A549 (cell line): ENCODE measurements at regions not wholly inside any gene's neighbourhood (a gene's known extent, or its start where the extent isn't known, plus 50 kb on each side); places are given as distances from the start of the nearest gene placed in this dataset.

Experiments
- BHLHE40 ChIP-seq: IDR thresholded peaks from 2 replicates; pipeline ENCODE4 v1.6.1; 2012; ENCODE audit warnings: low read depth, low read length, inconsistent platforms
- CEBPB ChIP-seq, 2 experiments: fragments of >200 bp in 1 of 2; sonication (Bioruptor Twin) in 1 of 2; formaldehyde crosslinking in 1 of 2; IDR thresholded peaks; 2 replicates each; pipeline ENCODE4 v1.6.1; 2012 to 2016
- E2F6 ChIP-seq: IDR thresholded peaks from 2 replicates; pipeline ENCODE4 v1.6.1; 2012; ENCODE audit warnings: low read depth, borderline replicate concordance
- HOXA7 ChIP-seq: fragments of 250-450 bp; sonication (Bioruptor Pico); IDR thresholded peaks from 2 replicates; pipeline ENCODE4 v1.5.0; 2020; ENCODE audit warnings: mild to moderate bottlenecking, moderate library complexity
- JUNB ChIP-seq: fragments of >200 bp; sonication (Bioruptor Twin); formaldehyde crosslinking; IDR thresholded peaks from 2 replicates; pipeline ENCODE4 v1.6.1; 2016
- MAFK ChIP-seq: fragments of 450-650 bp; IDR thresholded peaks from 2 replicates; pipeline ENCODE4 v1.6.1; 2014; ENCODE audit not compliant: partially characterized antibody
- PBX3 ChIP-seq: IDR thresholded peaks from 2 replicates; pipeline ENCODE4 v1.6.1; 2012
- POLR2A ChIP-seq: IDR thresholded peaks from 2 replicates; pipeline ENCODE4 v1.6.1; 2012; ENCODE audit warnings: mild to moderate bottlenecking, low read length
- TF ChIP-seq, protein P1 (sequence below): fragments of >200 bp; sonication (Bioruptor Twin); formaldehyde crosslinking; IDR thresholded peaks from 3 replicates; pipeline ENCODE4 v1.5.1; 2016

- no peak for TF ChIP-seq JUNB
- TF ChIP-seq POLR2A = no peak
- TF ChIP-seq HOXA7 (CRISPR knock-in tag) = no peak
- TF ChIP-seq, protein P1, sequence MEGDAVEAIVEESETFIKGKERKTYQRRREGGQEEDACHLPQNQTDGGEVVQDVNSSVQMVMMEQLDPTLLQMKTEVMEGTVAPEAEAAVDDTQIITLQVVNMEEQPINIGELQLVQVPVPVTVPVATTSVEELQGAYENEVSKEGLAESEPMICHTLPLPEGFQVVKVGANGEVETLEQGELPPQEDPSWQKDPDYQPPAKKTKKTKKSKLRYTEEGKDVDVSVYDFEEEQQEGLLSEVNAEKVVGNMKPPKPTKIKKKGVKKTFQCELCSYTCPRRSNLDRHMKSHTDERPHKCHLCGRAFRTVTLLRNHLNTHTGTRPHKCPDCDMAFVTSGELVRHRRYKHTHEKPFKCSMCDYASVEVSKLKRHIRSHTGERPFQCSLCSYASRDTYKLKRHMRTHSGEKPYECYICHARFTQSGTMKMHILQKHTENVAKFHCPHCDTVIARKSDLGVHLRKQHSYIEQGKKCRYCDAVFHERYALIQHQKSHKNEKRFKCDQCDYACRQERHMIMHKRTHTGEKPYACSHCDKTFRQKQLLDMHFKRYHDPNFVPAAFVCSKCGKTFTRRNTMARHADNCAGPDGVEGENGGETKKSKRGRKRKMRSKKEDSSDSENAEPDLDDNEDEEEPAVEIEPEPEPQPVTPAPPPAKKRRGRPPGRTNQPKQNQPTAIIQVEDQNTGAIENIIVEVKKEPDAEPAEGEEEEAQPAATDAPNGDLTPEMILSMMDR = no peak
- TF ChIP-seq BHLHE40 = no peak
- no peak for TF ChIP-seq PBX3
- no peak for TF ChIP-seq E2F6
- no peak for TF ChIP-seq CEBPB (IDR thresholded peaks at IDR 0.05)
- no peak for TF ChIP-seq MAFK
Measured at GRCh38 chr2:100767224-100767653, 52.7 kb upstream of the NPAS2 start.
